C1 segment of cervical spinal cord (tissue), 14 donors: ENCODE measurements at regions not wholly inside any gene's neighbourhood (a gene's known extent, or its start where the extent isn't known, plus 50 kb on each side); places are given as distances from the start of the nearest gene placed in this dataset.
"Not testable (repeated sequence)": the region's sequence is repeated elsewhere in the genome, so short reads cannot be mapped to it uniquely, and the experiment has no call there.

Source experiments
- DNase-seq, 14 donors: peaks; one replicate each; lab custom pipeline; 2025; lab: John Stamatoyannopoulos, UW

DNA sequence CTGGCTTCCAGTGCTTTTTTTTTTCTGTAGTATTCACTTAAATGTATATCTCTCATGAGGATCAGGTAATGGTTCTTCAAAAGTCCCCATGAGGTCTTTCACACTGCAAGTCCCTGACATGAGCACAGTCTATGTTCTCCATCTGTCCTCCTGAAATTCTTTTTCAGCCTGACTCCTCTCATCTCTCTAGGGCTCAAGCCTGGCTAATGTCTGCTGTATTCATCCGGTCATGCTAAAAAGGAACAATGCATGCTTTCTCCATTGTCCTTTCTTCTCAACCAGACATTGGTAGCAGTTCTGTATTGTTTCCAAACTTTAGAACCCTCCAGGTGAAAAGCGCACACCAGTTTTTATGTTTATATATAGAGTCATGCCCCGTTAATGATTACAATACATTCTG is 368.3 kb upstream of the OLFM3 start:
- DNase-seq: peak in 4 of 14 donors; percentile 2 to 7 (median 4)

DNA sequence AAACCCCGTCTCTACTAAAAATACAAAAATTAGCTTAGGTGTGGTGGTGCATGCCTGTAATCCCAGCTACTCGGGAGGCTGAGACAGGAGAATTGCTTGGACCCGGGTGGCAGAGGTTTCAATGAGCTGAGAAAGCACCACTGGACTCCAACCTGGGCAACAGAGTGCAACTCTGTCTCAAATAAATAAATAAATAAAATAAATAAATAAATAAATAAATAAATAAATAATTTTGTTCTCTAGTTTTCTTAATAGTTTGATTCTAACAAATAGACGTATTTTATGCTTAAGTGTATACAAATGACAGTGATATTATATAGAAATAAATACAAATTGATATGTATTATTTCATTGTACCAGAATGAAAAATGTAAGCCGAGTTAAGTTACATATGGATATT is 339.9 kb upstream of the OLFM3 start:
- no peak for DNase-seq

DNA sequence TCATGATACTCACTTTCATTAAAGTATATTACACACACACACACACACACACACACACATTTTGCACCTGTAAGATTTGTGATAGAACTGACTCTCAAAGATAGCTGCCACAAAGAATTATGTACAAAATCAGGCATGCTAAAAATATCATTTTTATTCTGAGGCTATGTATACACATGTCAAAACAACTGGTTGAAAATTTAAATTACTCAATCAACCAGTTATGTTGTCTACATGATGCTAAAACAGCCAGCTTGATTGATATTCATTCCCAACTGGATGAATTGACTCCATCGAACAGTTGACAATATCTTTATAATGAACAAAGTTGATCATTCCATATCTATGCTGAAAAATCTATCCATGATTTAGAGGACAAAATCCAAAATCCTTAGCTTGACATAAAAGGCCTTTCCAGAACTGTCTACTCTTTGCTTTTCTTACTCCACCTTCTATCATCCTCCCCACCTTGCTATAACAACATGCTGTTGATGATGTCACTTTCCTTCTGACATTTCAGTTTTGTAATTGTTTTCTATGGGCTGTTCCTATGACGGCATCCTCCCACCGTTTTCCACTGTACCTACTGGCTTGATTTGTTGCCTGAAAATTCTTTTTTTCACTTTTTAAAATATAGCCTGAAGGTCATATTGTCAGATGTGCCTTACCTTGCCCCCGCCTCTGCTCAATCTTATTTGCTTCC is 321.5 kb upstream of the OLFM3 start:
- DNase-seq: no peak

DNA sequence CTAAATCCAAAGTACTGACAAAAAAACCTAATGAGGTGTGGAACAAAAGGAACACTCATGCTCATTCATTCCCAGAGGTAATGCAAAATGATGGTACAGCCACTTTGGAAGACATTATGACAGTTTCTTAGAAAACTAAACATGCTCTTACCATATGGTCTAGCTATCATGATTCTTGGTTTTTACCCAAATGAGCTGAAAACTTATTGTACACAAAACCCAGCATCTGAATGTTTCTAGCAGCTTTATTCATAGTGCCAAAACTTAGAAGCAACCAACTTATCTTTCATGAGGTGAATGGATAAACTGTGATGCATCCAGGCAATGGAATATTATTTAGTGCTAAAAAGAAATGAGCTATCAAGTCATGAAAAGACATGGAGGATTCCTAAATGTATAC is 318.4 kb upstream of the OLFM3 start:
- no peak for DNase-seq

DNA sequence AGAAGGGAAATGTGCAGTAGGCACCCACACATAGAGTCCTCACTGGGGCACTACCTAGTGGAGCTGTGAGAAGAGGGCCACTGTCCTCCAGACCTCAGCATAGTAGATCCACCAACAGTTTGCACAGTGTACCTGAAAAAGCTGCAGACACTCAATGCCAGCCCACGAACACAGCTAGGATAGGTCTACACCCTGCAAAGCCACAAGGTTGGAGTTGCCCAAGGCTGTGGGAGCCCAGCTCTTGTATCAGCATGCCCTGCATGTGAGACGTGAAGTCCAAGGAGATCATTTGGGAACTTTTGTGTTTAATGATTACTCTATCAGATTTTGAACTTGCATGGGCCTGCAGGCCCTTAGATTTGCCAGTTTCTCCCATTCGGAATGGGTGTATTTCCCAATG is 299.4 kb upstream of the OLFM3 start:
- no peak for DNase-seq

DNA sequence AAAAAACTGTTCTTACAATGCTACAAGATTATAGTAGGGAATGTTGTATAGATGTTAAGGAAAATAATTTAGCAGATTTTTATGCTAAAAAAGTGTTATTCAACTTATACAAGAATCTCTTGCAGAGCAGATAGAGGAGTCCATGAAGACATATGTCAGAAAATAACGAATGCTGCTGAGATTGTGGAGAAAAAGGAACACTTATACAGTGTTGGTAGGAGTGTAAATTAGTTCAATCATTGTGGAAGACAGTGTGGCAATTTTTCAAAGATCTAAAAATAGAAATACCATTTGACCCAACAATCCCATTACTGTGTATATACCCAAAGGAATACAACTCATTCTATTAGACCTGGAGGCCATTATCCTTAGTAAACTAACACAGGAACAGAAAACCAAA is 286.2 kb upstream of the OLFM3 start:
- no peak for DNase-seq

DNA sequence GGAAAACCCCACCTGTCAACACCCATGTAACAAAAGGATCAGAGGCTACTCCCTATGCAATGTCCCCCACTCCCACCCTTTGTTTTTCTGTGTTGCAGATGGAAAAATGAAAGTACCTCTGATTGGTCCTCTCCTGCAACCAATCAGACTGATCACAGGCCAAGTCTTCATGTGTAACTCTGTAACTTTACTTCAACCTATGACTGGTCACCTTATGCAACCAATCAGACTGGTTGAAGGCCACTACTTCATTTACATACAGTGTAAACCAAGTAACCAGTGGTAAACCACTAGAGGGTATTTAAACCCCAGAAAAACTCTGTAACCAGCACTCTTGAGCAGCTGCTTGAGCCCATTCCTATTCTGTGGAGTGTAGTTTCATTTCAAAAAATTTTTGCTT is 266.3 kb upstream of the OLFM3 start:
- no peak for DNase-seq

DNA sequence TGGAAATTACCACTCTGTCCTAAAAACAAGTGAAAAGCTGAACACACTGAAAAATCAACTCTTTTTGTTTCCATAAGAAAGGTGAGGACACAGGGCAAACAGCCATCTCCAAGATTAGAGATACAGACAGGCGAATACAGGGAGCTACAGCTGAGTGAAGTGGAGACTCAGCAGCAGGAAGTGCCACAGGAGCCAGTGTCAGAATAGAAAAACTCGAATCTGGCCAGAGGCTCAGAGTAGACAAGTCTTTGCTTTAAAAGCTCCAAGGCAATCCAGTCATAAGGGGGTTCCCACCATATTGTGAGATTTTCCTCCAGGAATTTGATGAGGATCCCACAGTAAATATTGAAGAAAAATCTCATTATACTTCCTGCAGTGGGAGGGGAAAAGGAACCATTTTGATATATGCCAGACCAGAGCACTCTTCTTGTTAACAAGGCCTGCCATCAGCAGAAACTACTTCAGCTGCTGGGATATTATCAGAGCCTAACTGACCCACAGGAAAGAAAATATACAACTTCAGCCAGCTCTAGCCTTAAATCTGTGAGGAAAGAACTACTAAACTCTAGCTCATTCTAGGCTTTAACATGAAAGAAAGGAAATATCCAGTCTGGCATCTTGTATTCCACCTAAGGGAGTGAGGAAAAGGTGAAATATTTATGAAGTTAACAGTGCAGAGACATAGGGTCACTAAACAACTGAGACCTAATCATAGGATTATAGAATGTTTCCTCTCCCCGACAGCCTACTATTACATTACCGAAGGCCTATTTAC is 256.2 kb upstream of the OLFM3 start:
- DNase-seq: no peak

DNA sequence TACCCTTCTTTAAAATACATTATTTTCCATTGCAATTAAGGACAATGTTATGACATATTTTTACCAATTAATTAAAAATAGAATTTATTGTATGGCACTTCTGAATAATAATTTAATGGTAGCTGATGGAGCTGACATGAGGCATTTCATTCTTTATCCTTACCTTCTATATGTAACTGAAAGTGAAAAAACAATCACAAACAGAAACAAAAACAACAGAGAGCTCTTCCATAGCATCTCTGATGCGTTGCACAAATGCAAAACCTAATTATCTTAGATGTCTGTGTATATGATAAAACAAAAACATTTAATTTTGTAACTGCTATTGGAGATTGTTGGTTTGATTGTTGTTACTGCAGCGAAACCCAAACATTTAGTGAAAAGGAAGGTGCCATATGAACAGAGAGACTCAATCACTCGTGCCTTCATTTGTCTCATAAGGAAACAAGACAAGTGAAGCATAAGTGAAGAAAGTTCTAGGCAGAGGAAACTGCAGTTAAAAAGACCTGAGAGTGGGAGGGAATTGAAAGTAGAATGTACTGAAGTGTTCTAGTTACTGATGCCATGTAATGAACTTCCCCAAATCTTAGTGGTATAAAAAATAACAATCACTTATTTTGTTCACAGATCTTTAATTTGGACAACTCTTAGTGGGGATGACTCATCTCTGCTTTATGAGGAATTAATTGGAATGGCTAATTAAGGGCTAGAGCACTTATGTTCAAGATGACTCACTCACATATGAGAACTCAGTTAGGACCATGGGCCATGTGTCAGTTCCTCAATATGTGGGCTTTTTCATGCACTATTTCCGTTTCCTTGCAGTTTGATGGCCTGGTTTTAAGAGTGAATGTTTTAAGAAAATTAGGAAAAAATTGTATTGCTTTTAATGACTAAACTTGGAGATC is 245.0 kb upstream of the OLFM3 start:
- DNase-seq: no peak

DNA sequence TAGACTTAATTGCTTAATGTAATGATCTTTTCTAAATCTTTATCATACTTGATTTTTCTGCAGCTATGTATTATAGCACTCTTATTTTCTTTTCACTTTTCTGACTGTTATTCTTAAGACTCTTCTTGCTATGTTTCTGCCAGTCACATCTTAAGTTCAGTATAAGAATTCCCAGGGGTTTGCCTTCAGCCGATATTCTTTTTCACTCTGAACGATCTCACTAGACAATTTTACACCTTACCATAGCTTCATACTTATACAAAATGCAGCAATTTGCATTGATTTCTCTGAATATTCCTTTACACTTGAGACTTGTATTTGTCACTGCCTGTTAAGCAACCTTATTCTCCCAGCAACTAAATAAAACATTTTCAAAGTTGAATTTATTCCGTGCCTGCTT is 242.5 kb upstream of the OLFM3 start:
- DNase-seq: no peak

DNA sequence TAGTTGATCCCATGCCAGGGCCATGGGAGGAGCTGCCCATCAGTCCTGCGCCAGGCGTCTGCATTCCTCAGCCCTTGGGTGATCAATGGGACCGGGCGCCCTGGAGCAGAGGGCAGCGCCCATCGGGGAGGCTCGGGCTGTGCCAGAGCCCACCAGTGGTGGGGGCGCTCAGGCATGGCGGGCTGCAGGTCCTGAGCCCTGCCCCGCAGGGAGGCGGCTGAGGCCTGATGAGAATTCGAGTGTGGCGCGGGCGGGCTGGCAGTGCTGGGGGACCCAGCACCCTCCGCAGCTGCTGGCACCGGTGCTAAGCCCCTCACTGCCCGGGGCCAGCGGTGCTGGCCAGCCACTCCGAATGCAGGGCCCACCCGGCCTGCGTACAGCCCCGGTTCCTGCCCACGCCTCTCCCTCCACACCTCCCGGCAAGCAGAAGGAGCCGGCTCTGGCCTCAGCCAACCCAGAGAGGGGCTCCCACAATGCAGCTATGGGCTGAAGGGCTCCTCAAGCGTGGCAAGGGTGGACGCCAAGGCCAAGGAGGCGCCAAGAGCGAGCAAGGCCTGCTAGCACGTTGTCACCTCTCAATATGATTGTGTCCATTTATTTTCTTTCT is 238.1 kb upstream of the OLFM3 start:
- DNase-seq: no peak

DNA sequence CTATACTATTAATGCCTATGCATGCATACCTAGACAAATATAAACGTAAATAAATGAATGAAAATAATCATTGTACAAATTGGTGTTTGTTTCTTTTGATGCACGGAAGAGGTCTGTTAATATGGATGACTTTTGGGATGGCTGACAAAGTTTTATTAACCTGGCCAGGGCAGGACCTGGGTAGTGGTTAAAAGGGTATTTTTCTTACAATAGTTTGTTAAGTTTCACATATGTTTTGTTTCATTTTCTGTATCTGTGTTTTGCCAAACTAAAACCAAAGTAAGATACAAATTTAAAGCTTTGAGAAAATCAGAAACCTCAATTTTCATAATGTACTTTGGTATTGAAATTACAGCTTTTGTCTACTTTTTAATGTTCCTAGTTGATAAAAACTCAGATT is 222.7 kb upstream of the OLFM3 start:
- no peak for DNase-seq

DNA sequence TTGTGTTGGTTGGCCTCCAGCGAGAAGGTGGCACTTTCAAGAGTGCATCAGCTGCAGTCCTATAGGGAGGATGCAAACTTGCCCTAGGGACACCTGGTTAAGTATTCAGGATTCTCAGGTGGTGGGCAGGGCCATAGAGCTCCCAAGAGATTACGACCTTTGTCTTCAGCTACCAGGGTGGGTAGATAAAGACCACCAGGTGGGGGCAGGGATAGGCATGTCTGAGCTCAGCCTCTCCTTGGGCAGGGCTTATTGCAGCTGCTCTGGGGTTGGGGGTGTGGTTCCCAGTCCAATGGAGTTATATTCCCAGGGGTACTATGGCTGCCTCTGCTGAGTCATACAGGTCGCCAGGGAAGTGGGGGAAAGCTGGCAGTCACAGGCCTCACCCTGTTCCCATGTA is 214.2 kb upstream of the OLFM3 start:
- not testable (repeated sequence) for DNase-seq

DNA sequence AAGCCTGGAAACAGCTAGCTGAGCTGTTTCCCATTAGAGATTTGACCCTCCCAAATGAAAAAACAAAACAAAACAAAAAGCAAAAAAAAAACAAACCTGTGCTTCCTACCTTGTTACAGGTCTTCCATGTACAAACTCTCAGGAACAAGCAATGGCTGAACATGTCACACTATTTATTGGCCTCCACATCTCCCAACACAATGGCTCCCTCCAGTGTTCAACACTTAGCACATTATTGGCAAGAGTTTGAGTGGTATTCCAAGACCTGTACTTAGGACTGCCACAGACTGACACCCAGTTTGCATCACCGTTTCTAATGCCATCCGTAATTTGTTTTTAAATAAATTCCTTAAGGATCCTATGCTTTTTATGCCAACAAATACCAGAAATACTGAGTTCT is 195.0 kb upstream of the OLFM3 start:
- DNase-seq: peak in 1 of 14 donors; percentile 62

DNA sequence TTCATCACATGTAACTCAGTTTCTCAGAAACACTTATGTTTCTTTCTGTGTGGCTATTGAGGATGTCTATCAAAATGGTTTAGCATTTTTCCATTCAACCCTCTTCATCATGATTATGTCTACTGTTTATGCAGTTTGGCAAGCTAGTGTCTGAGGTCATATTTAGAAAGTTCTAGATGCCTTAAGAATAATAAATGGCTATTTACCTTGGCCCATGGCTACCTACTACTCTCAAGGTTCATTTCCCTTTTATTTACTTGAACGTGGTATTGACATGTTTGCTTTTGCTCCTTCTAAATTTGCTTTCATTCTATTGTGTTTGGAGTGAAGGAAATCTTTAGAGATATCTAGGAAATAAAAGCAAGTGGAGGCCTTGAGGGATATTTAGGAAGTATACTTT is 193.7 kb upstream of the OLFM3 start:
- no peak for DNase-seq

DNA sequence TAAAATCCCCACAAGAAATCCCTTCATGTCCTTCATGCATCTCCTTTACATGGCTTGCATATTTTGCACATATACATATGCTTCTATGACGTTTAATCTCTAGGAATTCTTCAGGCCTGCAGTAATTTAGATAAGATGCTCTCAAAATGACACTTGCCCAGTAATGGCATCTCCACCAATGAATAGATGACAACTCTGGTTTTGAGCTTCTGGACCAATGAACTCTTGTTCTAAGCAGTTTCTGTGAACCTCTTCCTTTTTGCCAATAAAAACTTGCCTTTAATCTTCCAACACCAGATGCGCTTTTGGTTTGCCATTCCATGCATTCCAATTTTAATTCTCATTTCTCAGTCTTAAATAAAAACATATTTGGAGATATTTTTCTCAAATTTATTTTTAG is 189.8 kb upstream of the OLFM3 start:
- no peak for DNase-seq

DNA sequence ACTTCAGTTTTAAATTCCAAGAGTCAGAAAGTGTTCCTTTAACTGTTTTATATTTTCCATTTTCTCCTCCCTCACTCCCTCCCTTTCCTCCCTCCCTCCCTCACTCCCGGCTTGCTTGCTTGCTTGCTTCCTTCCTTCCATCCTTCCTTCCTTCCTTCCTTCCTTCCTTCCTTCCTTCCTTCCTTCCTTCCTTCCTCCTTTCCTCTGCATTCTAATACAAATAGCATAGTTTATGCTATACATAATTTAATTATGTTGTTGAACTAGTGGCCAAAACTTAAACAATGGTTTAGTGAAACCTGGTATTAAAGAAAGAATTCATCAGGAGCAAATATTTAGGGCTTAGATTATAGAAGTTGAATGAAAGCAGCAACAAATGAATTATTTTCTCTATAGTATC is 188.5 kb upstream of the OLFM3 start:
- no peak for DNase-seq

DNA sequence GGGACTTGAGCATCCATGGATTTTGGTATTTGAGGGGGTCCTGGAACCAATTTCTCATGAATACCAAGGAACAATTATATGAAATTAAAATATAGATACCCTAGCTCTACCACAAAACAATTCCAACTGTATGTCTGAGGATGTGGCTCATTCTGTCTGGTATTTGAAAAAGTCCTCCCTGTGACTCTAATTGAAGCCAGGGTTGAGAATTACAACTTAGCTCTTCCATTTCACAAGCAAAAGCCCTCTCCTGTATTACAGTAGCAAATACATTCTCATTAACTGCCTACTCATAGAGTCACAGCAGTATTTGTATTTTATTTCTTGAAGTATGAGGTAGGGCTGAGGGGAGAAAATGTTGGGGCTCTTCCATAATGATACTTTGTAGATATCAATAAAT is 187.8 kb upstream of the OLFM3 start:
- no peak for DNase-seq

DNA sequence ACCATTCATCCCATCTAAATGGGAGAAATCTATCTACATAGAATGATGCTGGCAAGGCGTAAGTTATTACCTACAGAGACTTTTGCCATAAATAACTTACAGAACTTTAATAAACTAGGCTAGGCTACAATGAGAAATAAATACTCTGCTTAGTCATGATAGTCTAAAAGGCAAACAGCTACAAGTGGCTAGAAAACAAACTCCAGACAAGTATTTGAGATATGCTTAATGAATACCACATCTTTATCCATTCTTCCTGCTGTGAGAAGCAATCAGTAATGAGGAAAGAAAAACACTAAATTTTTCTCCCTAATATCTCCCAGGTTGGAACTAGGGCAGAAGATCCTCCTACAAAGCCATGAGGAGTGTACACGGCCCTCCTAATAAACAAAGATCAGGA is 187.0 kb upstream of the OLFM3 start:
- no peak for DNase-seq

DNA sequence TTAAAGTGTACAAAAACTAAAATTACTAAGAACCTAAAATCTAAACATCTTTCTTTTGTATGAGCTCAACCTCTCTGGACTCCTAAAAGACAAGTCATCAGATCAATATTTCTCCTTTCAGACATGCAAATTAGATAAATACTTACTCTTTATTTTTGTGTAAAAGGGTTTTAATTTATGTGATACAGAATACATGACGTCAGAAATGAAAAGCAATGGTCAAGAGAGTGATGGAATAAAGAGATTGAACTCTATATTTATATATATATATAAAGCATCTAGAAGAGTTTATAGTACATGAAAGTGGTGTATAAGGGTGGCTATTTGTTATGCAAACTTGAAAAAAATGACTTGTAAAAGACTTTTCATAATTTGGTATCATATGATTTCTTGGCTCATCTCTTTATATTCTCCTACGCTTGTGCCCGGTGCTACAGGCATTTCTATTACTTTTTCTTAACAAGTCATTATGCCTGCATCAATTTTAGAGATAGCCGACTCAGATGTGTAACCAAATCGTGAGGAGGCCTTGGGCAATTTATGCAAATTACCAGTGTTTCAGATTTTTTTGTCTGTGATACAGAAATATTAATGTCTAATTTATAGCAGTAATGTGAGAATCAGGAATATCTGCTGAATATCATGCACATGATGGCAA is 186.0 kb upstream of the OLFM3 start:
- DNase-seq: no peak

DNA sequence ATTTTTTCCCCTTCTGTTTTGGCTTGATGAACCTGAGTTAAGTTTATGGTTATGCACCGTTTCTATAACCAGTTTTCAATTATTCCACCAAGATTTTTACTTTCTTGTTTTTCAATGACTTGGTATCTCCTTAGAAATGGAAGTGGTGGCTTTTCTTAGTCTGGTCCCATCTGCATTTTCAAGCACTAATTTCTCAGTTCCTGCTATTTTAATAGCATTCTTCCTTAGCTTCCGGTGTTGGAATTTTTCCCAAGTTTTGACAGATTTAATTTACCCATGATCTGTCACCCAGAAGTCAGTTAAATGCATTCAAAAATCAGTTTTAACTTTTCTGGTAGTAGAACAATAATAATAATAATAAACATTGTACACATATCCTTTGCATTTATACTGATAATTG is 184.6 kb upstream of the OLFM3 start:
- no peak for DNase-seq
